ENCODE measurements at regions not wholly inside any gene's neighbourhood (a gene's known extent, or its start where the extent isn't known, plus 50 kb on each side); places are given as distances from the start of the nearest gene placed in this dataset.
A peak's percentile ranks its signal among the peaks of the same experiment; 100 is the strongest.

GRCh38 chr5:74386571-74387334 is 253.8 kb downstream of the ENC1 start:
- Histone ChIP-seq H3K36me3 (ENCODE audit: control insufficient read depth, insufficient read depth, low read length, severe bottlenecking) (no peaks in the 10 kb centered on the region), H3K9me3 (ENCODE audit: control insufficient read depth, low read length) (no peaks in the 10 kb centered on the region), H3K27me3 (replicated peaks; ENCODE audit: control insufficient read depth, insufficient read depth, low read length) (no peaks in the 10 kb centered on the region), H3K4me3 (ENCODE audit: low read length) (no peak overlapping the region), H3K9ac (ENCODE audit: low read length) (no peak overlapping the region), H3K4me1 (ENCODE audit: control insufficient read depth, insufficient read depth, low read length) (peaks cover 35% of the 10 kb centered on the region)
- DNase-seq (ENCODE audit: low read depth): no peak

GRCh38 chr5:74384851-74385250 is 255.7 kb downstream of the ENC1 start:
- Histone ChIP-seq H3K4me3 (ENCODE audit: low read length) (no peak overlapping the region), H3K9ac (ENCODE audit: low read length) (no peak overlapping the region), H3K4me1 (ENCODE audit: control insufficient read depth, insufficient read depth, low read length) (peaks cover 32% of the 10 kb centered on the region), H3K27me3 (replicated peaks; ENCODE audit: control insufficient read depth, insufficient read depth, low read length) (no peaks in the 10 kb centered on the region), H3K36me3 (ENCODE audit: control insufficient read depth, insufficient read depth, low read length, severe bottlenecking) (no peaks in the 10 kb centered on the region), H3K9me3 (ENCODE audit: control insufficient read depth, low read length) (no peaks in the 10 kb centered on the region)
- peak; percentile 5 for DNase-seq (ENCODE audit: low read depth)

GRCh38 chr5:74382987-74383593 is 257.4 kb downstream of the ENC1 start:
- Histone ChIP-seq H3K36me3 (ENCODE audit: control insufficient read depth, insufficient read depth, low read length, severe bottlenecking) (no peaks in the 10 kb centered on the region), H3K27me3 (replicated peaks; ENCODE audit: control insufficient read depth, insufficient read depth, low read length) (no peaks in the 10 kb centered on the region), H3K9ac (ENCODE audit: low read length) (peak overlapping the region; percentile 15), H3K4me1 (ENCODE audit: control insufficient read depth, insufficient read depth, low read length) (peaks cover 30% of the 10 kb centered on the region), H3K4me3 (ENCODE audit: low read length) (peak overlapping the region; percentile 11), H3K9me3 (ENCODE audit: control insufficient read depth, low read length) (no peaks in the 10 kb centered on the region)
- peak; percentile 78 for DNase-seq (ENCODE audit: low read depth)

GRCh38 chr5:74382123-74382855 is 258.2 kb downstream of the ENC1 start:
- Histone ChIP-seq H3K4me3 (ENCODE audit: low read length) (no peak overlapping the region), H3K9me3 (ENCODE audit: control insufficient read depth, low read length) (no peaks in the 10 kb centered on the region)
- DNase-seq (ENCODE audit: low read depth): no peak

GRCh38 chr5:74380193-74380592 is 260.3 kb downstream of the ENC1 start:
- no peak for DNase-seq (ENCODE audit: low read depth)
- no peaks in the 10 kb centered on the region for H3K36me3 ChIP-seq (ENCODE audit: control insufficient read depth, insufficient read depth, low read length, severe bottlenecking)
- H3K4me3 ChIP-seq (ENCODE audit: low read length): no peak overlapping the region
- H3K9ac ChIP-seq (ENCODE audit: low read length): no peak overlapping the region
- H3K4me1 ChIP-seq (ENCODE audit: control insufficient read depth, insufficient read depth, low read length): peaks cover 30% of the 10 kb centered on the region
- no peaks in the 10 kb centered on the region for H3K27me3 ChIP-seq (replicated peaks; ENCODE audit: control insufficient read depth, insufficient read depth, low read length)
- H3K9me3 ChIP-seq (ENCODE audit: control insufficient read depth, low read length): peaks cover 3% of the 10 kb centered on the region

More at GRCh38 chr5:74382123-74382855, 258.2 kb downstream of the ENC1 start:
- Histone ChIP-seq H3K27me3 (replicated peaks; ENCODE audit: control insufficient read depth, insufficient read depth, low read length) (no peaks in the 10 kb centered on the region), H3K9ac (ENCODE audit: low read length) (peak overlapping the region; percentile 15), H3K36me3 (ENCODE audit: control insufficient read depth, insufficient read depth, low read length, severe bottlenecking) (no peaks in the 10 kb centered on the region), H3K4me1 (ENCODE audit: control insufficient read depth, insufficient read depth, low read length) (peaks cover 30% of the 10 kb centered on the region)

GRCh38 chr5:74378464-74378863 is 262.1 kb downstream of the ENC1 start:
- Histone ChIP-seq H3K36me3 (ENCODE audit: control insufficient read depth, insufficient read depth, low read length, severe bottlenecking) (no peaks in the 10 kb centered on the region), H3K27me3 (replicated peaks; ENCODE audit: control insufficient read depth, insufficient read depth, low read length) (no peaks in the 10 kb centered on the region), H3K4me3 (ENCODE audit: low read length) (no peak overlapping the region), H3K9me3 (ENCODE audit: control insufficient read depth, low read length) (peaks cover 3% of the 10 kb centered on the region), H3K4me1 (ENCODE audit: control insufficient read depth, insufficient read depth, low read length) (peaks cover 19% of the 10 kb centered on the region), H3K9ac (ENCODE audit: low read length) (no peak overlapping the region)
- peak; percentile 14 for DNase-seq (ENCODE audit: low read depth)

- Histone ChIP-seq H3K4me3 (ENCODE audit: low read length) (no peak overlapping the region), H3K27me3 (replicated peaks; ENCODE audit: control insufficient read depth, insufficient read depth, low read length) (no peaks in the 10 kb centered on the region), H3K4me1 (ENCODE audit: control insufficient read depth, insufficient read depth, low read length) (no peaks in the 10 kb centered on the region), H3K36me3 (ENCODE audit: control insufficient read depth, insufficient read depth, low read length, severe bottlenecking) (no peaks in the 10 kb centered on the region), H3K9me3 (ENCODE audit: control insufficient read depth, low read length) (peaks cover 3% of the 10 kb centered on the region), H3K9ac (ENCODE audit: low read length) (no peak overlapping the region)
- no peak for DNase-seq (ENCODE audit: low read depth)
Observed at GRCh38 chr5:74376187-74376586, 264.3 kb downstream of the ENC1 start.

GRCh38 chr5:74375271-74375670 is 265.3 kb downstream of the ENC1 start:
- Histone ChIP-seq H3K36me3 (ENCODE audit: control insufficient read depth, insufficient read depth, low read length, severe bottlenecking) (no peaks in the 10 kb centered on the region), H3K4me1 (ENCODE audit: control insufficient read depth, insufficient read depth, low read length) (no peaks in the 10 kb centered on the region), H3K9ac (ENCODE audit: low read length) (no peak overlapping the region), H3K9me3 (ENCODE audit: control insufficient read depth, low read length) (peaks cover 3% of the 10 kb centered on the region), H3K27me3 (replicated peaks; ENCODE audit: control insufficient read depth, insufficient read depth, low read length) (no peaks in the 10 kb centered on the region), H3K4me3 (ENCODE audit: low read length) (no peak overlapping the region)
- DNase-seq (ENCODE audit: low read depth): no peak

- no peaks in the 10 kb centered on the region for H3K27me3 ChIP-seq (replicated peaks; ENCODE audit: control insufficient read depth, insufficient read depth, low read length)
- H3K9ac ChIP-seq (ENCODE audit: low read length): no peak overlapping the region
- H3K36me3 ChIP-seq (ENCODE audit: control insufficient read depth, insufficient read depth, low read length, severe bottlenecking): no peaks in the 10 kb centered on the region
- peaks cover 3% of the 10 kb centered on the region for H3K9me3 ChIP-seq (ENCODE audit: control insufficient read depth, low read length)
- no peak for DNase-seq (ENCODE audit: low read depth)
- H3K4me1 ChIP-seq (ENCODE audit: control insufficient read depth, insufficient read depth, low read length): no peaks in the 10 kb centered on the region
- no peak overlapping the region for H3K4me3 ChIP-seq (ENCODE audit: low read length)
Observed at GRCh38 chr5:74374656-74375055, 265.9 kb downstream of the ENC1 start.

- Histone ChIP-seq H3K27me3 (replicated peaks; ENCODE audit: control insufficient read depth, insufficient read depth, low read length) (no peaks in the 10 kb centered on the region), H3K9ac (ENCODE audit: low read length) (no peak overlapping the region), H3K4me3 (ENCODE audit: low read length) (no peak overlapping the region), H3K36me3 (ENCODE audit: control insufficient read depth, insufficient read depth, low read length, severe bottlenecking) (no peaks in the 10 kb centered on the region), H3K4me1 (ENCODE audit: control insufficient read depth, insufficient read depth, low read length) (no peaks in the 10 kb centered on the region), H3K9me3 (ENCODE audit: control insufficient read depth, low read length) (peaks cover 3% of the 10 kb centered on the region)
- DNase-seq (ENCODE audit: low read depth): no peak
Observed at GRCh38 chr5:74373076-74373475, 267.5 kb downstream of the ENC1 start.

- H3K36me3 ChIP-seq (ENCODE audit: control insufficient read depth, insufficient read depth, low read length, severe bottlenecking): no peaks in the 10 kb centered on the region
- H3K4me3 ChIP-seq (ENCODE audit: low read length): no peak overlapping the region
- no peaks in the 10 kb centered on the region for H3K4me1 ChIP-seq (ENCODE audit: control insufficient read depth, insufficient read depth, low read length)
- peaks cover 3% of the 10 kb centered on the region for H3K9me3 ChIP-seq (ENCODE audit: control insufficient read depth, low read length)
- no peaks in the 10 kb centered on the region for H3K27me3 ChIP-seq (replicated peaks; ENCODE audit: control insufficient read depth, insufficient read depth, low read length)
- no peak overlapping the region for H3K9ac ChIP-seq (ENCODE audit: low read length)
- DNase-seq (ENCODE audit: low read depth): no peak
Observed at GRCh38 chr5:74372502-74373064, 267.9 kb downstream of the ENC1 start.

Measured in adipocyte (in vitro differentiated cells).